ENCODE measurements at regions not wholly inside any gene's neighbourhood (a gene's known extent, or its start where the extent isn't known, plus 50 kb on each side); places are given as distances from the start of the nearest gene placed in this dataset.

DNA sequence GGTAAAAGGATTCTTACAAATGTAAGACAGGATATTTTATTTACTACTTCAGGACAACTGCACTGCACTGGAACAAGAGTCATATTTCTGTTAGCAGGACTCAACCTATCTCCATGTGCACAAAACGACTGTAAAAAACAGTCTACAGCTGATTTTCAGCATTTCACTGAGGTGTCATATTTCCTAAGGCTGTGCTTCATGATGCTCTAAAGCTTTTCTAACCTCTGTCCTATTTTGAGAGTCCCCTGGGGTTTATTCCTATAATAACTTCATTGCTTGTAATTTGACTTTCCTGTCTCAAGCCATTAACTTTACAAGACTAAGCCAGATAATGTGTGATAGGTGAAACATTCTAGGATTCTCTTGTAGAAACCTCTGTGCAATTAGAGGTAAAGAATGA, 472.3 kb downstream of the HINT1 start:
- Histone ChIP-seq H3K79me2 (ENCODE audit: insufficient read depth, low read length) (no peaks in the 10 kb centered on the region), H3K36me3 (ENCODE audit: control insufficient read depth in 1 of 2, insufficient read depth in 2 of 2, low read length in 2 of 2) (no peaks in the 10 kb centered on the region), H3K27ac (ENCODE audit: low read depth, low read length) (no peak overlapping the region), H4K20me1 (ENCODE audit: insufficient read depth) (no peaks in the 10 kb centered on the region), H3K4me2 (ENCODE audit: low read length) (no peak overlapping the region), H3K27me3 (ENCODE audit: insufficient read depth, low read length) (no peaks in the 10 kb centered on the region), H3K9me2 (ENCODE audit: insufficient read depth) (no peaks in the 10 kb centered on the region), H3K4me1 (ENCODE audit: control insufficient read depth in 1 of 2, insufficient read depth in 2 of 2, low read length in 2 of 2) (no peaks in the 10 kb centered on the region), H3K9me3 (ENCODE audit: control insufficient read depth in 1 of 2, insufficient read depth in 1 of 2, low read depth in 1 of 2, low read length in 2 of 2) (no peaks in the 10 kb centered on the region), H3K4me3 (replicated peaks in 1 of 2; ENCODE audit: low read depth in 1 of 2, low read length in 2 of 2) (no peak overlapping the region), H3K9ac (ENCODE audit: low read length) (no peak overlapping the region), H2AFZ (ENCODE audit: low read depth, low read length, poor library complexity, severe bottlenecking) (no peak overlapping the region)
- DNase-seq (ENCODE audit: low read depth, low spot score): no peak
- ChIA-PET POLR2A (no interaction called here), RAD21 (ENCODE audit: low non-redundant PET in 1 of 2, low total read pairs in 2 of 2, uncharacterized antibody in 2 of 2, unreplicated experiment in 2 of 2) (no interaction called here), CTCF (no interaction called here)
- intact Hi-C loops (cut with micrococcal nuclease): loop anchor here (2.0 kb wide), 1 partner anchor 494 kb away; no protein-coding TSS in a partner anchor
- no TSS peak for BruUV-seq (replicated peaks)
- TF ChIP-seq SIN3A (IDR thresholded peaks at IDR 0.05; ENCODE audit: low read depth) (no peak), SP1 (IDR thresholded peaks at IDR 0.05; ENCODE audit: low read depth) (no peak), SRF (IDR thresholded peaks at IDR 0.05; ENCODE audit: low read depth) (no peak), ZNF274 (IDR thresholded peaks at IDR 0.05; ENCODE audit: low read depth, low read length) (no peak), TCF7L2 (IDR thresholded peaks at IDR 0.05; ENCODE audit: borderline replicate concordance, extremely low read depth, insufficient read depth, insufficient read length) (no peak), ELF1 (IDR thresholded peaks at IDR 0.05; ENCODE audit: borderline replicate concordance, low read depth) (no peak), ZBTB33 (IDR thresholded peaks at IDR 0.05; ENCODE audit: extremely low read depth, insufficient replicate concordance, low read length) (no peak), CBX3 (IDR thresholded peaks at IDR 0.05; ENCODE audit: low read depth) (no peak), POLR2A (IDR thresholded peaks at IDR 0.05; ENCODE audit: borderline replicate concordance, extremely low read depth, insufficient read depth, insufficient read length) (no peak)
- TF ChIP-seq, protein P1, sequence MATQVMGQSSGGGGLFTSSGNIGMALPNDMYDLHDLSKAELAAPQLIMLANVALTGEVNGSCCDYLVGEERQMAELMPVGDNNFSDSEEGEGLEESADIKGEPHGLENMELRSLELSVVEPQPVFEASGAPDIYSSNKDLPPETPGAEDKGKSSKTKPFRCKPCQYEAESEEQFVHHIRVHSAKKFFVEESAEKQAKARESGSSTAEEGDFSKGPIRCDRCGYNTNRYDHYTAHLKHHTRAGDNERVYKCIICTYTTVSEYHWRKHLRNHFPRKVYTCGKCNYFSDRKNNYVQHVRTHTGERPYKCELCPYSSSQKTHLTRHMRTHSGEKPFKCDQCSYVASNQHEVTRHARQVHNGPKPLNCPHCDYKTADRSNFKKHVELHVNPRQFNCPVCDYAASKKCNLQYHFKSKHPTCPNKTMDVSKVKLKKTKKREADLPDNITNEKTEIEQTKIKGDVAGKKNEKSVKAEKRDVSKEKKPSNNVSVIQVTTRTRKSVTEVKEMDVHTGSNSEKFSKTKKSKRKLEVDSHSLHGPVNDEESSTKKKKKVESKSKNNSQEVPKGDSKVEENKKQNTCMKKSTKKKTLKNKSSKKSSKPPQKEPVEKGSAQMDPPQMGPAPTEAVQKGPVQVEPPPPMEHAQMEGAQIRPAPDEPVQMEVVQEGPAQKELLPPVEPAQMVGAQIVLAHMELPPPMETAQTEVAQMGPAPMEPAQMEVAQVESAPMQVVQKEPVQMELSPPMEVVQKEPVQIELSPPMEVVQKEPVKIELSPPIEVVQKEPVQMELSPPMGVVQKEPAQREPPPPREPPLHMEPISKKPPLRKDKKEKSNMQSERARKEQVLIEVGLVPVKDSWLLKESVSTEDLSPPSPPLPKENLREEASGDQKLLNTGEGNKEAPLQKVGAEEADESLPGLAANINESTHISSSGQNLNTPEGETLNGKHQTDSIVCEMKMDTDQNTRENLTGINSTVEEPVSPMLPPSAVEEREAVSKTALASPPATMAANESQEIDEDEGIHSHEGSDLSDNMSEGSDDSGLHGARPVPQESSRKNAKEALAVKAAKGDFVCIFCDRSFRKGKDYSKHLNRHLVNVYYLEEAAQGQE (IDR thresholded peaks at IDR 0.05; ENCODE audit: low read depth): no peak
- ATAC-seq: no peak

Data from HCT116 (cell line).